Ascending aorta (tissue), 2 donors: ENCODE measurements at regions not wholly inside any gene's neighbourhood (a gene's known extent, or its start where the extent isn't known, plus 50 kb on each side); places are given as distances from the start of the nearest gene placed in this dataset.

Experiments
- DNase-seq, 2 donors: peaks; one replicate each; pipeline ENCODE4 v3.0.0-alpha.2; 2019; ENCODE audit warnings: low spot score in 2 of 2
- H3K27ac ChIP-seq, 2 donors: fragments of 200-600 bp; sonication (generic); one replicate each; pipeline ENCODE4 v1.5.1; 2016 to 2017; ENCODE audit warnings: mild to moderate bottlenecking in 1 of 2
- H3K27me3 ChIP-seq: fragments of 200-600 bp; sonication (generic); one replicate; pipeline ENCODE4 v1.5.1; 2017
- H3K36me3 ChIP-seq, 2 donors: fragments of 200-600 bp; sonication (generic); one replicate each; pipeline ENCODE4 v1.5.1; 2016
- H3K4me1 ChIP-seq, 2 donors: fragments of 200-600 bp; sonication (generic); one replicate each; pipeline ENCODE4 v1.5.1; 2016 to 2017; ENCODE audit warnings: mild to moderate bottlenecking in 1 of 2
- H3K4me3 ChIP-seq, 2 donors: fragments of 200-600 bp; sonication (generic); one replicate each; pipeline ENCODE4 v1.5.1; 2016 to 2017; ENCODE audit warnings: mild to moderate bottlenecking in 1 of 2
- H3K9me3 ChIP-seq, 2 donors: fragments of 200-600 bp; sonication (generic); one replicate each; pipeline ENCODE4 v1.5.1; 2016
- CTCF ChIP-seq, 3 experiments: fragments of 200-600 bp in 2 of 3; fragments of 450-650 bp in 1 of 3; sonication (generic) in 2 of 3; IDR thresholded peaks; one replicate each; pipeline ENCODE4 v1.5.1; 2016 to 2019; ENCODE audit warnings: antibody characterized with exemption in 3 of 3, mild to moderate bottlenecking in 1 of 3, moderate library complexity in 1 of 3
- intact Hi-C: fragments of 100-400 bp; cut with DNase I; formaldehyde crosslinking; loops from one replicate; pipeline ENCODE4 v1.15.1; 2023

GRCh38 chr3:22922317-22922716 lies 280.8 kb upstream of the UBE2E2 start:
- no peak overlapping the region for H3K27ac ChIP-seq
- DNase-seq, result no peak
- no peak overlapping the region for H3K4me3 ChIP-seq
- TF ChIP-seq CTCF (IDR thresholded peaks at IDR 0.05), result peak in 1 of 3 experiments; percentile 7
- intact Hi-C loops, result no loop called here
- H3K9me3 ChIP-seq, result no peaks in the 10 kb centered on the region
- no peaks in the 10 kb centered on the region for H3K36me3 ChIP-seq
- no peaks in the 10 kb centered on the region for H3K4me1 ChIP-seq
- H3K27me3 ChIP-seq, result no peaks in the 10 kb centered on the region

DNA sequence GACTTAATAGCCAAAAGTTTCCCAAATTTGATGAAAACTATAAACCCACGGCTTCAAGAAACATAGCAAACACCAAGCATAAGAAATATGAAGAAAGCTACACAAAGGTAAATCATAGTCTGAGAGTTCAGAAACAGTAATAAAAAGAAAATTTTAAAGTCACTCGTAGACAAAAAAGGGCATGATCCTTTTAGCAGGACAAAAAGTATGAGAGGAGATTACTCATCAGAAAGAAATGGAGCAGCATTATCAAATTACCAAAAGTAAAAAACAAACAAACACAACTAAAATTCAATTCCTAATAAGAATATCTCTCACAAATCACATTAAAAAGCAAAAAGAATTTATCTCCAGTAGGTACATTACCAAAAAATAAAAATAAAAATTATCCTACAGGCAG lies 279.4 kb upstream of the UBE2E2 start:
- DNase-seq, result no peak
- Histone ChIP-seq H3K9me3 (no peaks in the 10 kb centered on the region), H3K36me3 (no peaks in the 10 kb centered on the region), H3K27ac (no peak overlapping the region), H3K4me1 (no peaks in the 10 kb centered on the region), H3K4me3 (no peak overlapping the region), H3K27me3 (no peaks in the 10 kb centered on the region)
- TF ChIP-seq CTCF (IDR thresholded peaks at IDR 0.05), result no peak
- intact Hi-C loops, result no loop called here

DNA sequence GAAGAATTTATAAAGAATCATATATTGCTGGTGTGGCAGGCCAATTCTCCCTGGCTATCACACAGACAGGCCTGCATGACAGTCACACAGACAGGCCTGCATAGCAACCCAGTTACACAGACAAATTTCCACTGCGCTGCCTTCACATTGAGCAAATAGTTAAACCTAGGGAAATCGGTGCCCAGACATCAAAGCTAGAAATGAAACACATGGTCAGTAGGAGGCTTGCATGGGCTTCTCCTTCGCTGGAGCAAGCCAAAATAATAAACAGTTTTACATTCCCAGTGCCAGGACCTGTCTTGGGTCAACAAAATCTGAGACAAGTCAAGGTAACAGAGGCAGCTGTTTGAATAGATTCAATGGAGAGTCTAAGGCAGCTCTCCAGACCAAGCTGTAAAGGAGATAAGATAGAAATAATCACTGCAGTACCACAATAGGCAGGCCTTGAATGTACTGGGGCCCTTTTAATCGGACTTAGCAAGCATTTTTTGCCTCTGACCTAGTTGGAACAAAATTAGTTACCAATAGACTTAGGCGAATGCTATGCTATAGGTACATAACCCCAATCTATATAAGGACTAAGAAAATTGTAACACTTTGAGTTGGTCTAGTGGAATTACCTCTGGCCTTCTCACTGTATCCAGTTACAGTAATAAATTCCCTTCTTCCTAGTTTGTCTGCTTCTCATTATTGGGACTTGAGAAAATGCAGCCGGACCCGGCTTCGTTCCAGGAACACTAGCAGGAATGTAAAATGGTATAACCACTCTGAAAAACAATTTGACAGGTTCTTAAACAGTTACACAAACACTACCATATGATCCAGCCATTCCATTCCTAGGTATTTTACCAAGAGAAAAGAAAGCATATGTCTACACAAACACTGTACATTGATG lies 274.7 kb upstream of the UBE2E2 start:
- H3K9me3 ChIP-seq, result no peaks in the 10 kb centered on the region
- no peaks in the 10 kb centered on the region for H3K27me3 ChIP-seq
- H3K27ac ChIP-seq, result no peak overlapping the region
- TF ChIP-seq CTCF (IDR thresholded peaks at IDR 0.05), result no peak
- no peaks in the 10 kb centered on the region for H3K4me1 ChIP-seq
- no peak overlapping the region for H3K4me3 ChIP-seq
- no peaks in the 10 kb centered on the region for H3K36me3 ChIP-seq
- no peak for DNase-seq
- intact Hi-C loops, result no loop called here

DNA sequence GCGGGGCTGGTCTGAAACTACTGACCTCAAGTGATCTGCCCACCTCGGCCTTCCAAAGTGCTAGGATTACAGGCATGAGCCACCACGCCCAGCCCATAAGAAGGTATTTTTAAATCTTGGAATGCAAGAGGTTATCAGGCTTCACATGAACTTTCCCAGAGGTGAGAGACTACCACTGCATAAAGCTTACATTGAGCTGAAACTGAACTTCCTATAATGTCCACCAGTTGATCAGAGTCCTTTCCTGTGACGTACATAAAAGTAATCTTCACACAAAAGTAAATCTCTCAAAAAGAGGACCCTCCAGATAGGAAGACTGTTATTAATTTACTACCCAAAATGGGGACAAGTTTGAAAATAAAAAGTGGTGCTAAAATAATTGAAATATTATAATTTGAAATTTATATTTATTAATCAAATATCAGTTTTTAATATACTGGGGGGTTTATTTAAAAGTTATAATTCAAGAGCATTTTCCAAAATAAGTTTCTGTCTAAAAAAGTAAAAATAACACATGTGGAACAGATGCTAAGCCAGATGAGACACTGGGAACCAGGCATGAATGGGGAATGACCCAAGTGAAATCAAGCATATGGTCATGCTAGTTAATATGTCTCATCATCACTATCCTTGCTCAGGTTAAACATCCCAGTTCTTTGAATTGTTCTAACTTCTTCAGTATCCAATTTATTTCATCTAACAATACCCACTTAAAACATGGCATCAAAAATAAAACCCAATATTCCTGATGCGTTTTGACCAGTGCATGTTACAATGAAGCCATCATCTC lies 269.9 kb upstream of the UBE2E2 start:
- no peak overlapping the region for H3K27ac ChIP-seq
- no peaks in the 10 kb centered on the region for H3K4me1 ChIP-seq

GRCh38 chr3:22933841-22934116 lies 269.3 kb upstream of the UBE2E2 start:
- Histone ChIP-seq H3K27ac (no peak overlapping the region), H3K4me3 (no peak overlapping the region), H3K36me3 (no peaks in the 10 kb centered on the region), H3K9me3 (no peaks in the 10 kb centered on the region), H3K4me1 (no peaks in the 10 kb centered on the region), H3K27me3 (no peaks in the 10 kb centered on the region)
- intact Hi-C loops, result no loop called here
- DNase-seq, result no peak
- TF ChIP-seq CTCF (IDR thresholded peaks at IDR 0.05), result no peak

More for the DNA sequence above, 269.9 kb upstream of the UBE2E2 start:
- DNase-seq, result no peak
- no peak for TF ChIP-seq CTCF (IDR thresholded peaks at IDR 0.05)
- intact Hi-C loops, result no loop called here
- Histone ChIP-seq H3K27me3 (no peaks in the 10 kb centered on the region), H3K36me3 (no peaks in the 10 kb centered on the region), H3K9me3 (no peaks in the 10 kb centered on the region), H3K4me3 (no peak overlapping the region)
